Adipocyte (in vitro differentiated cells): ENCODE measurements at regions not wholly inside any gene's neighbourhood (a gene's known extent, or its start where the extent isn't known, plus 50 kb on each side); places are given as distances from the start of the nearest gene placed in this dataset.

Source experiments
- DNase-seq: peaks from one replicate; pipeline ENCODE4 v3.0.0-alpha.2; 2015; ENCODE audit warnings: low read depth
- H3K27me3 ChIP-seq: replicated peaks from 2 replicates; pipeline ENCODE4 v1.7.0; 2013; ENCODE audit warnings: mild to moderate bottlenecking, low read length, moderate library complexity; ENCODE audit not compliant: control insufficient read depth, insufficient read depth
- H3K36me3 ChIP-seq: 2 replicates; pipeline ENCODE4 v1.7.0; 2013; ENCODE audit warnings: low read length, mild to moderate bottlenecking, moderate library complexity; ENCODE audit not compliant: control insufficient read depth, insufficient read depth, severe bottlenecking
- H3K4me1 ChIP-seq: 2 replicates; pipeline ENCODE4 v1.7.0; 2013; ENCODE audit warnings: mild to moderate bottlenecking, low read length, moderate library complexity; ENCODE audit not compliant: control insufficient read depth, insufficient read depth
- H3K4me3 ChIP-seq: 2 replicates; pipeline ENCODE4 v1.7.0; 2013; ENCODE audit warnings: mild to moderate bottlenecking, low read length, moderate library complexity
- H3K9ac ChIP-seq: 2 replicates; pipeline ENCODE4 v1.7.0; 2013; ENCODE audit warnings: mild to moderate bottlenecking, low read length, moderate library complexity
- H3K9me3 ChIP-seq: 2 replicates; pipeline ENCODE4 v1.7.0; 2013; ENCODE audit warnings: mild to moderate bottlenecking, low read length, moderate library complexity; ENCODE audit not compliant: control insufficient read depth

DNA sequence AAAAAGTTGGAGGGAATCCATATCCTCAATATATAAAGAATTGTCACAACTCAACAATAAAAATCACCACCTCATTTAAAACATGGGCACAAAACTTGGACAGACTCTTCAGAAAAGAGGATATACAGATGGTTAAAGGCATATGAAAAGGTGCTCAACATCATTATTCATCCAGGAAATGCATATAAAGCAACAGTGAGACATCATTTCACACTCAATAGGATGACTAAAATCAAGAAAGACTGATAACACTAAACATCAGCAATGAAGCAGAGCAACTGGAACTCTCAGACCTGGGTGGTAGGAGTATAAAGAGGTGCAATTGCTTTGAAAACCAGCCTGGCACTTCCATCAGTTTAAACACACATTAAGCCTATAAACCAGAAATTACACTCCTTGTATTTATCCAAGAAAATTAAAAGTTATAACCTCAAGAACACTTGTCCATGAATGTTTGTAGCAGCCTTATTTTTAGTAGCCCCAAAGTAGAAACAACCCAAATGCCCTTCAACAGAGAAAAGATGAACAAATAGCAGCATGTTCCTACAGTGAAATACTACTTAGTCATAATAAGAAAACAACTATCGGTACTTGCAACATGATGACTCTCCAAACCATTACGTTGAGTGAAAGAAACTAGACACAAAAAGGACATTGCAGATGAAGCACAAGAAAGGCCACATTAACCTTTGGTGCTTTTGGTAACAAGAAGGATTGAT lies 79.1 kb upstream of the TANC1 start:
- no peaks in the 10 kb centered on the region for H3K9me3 ChIP-seq
- H3K4me3 ChIP-seq: no peak overlapping the region
- DNase-seq: no peak
- H3K4me1 ChIP-seq: peaks cover 10% of the 10 kb centered on the region
- no peaks in the 10 kb centered on the region for H3K36me3 ChIP-seq
- H3K27me3 ChIP-seq: peaks cover 14% of the 10 kb centered on the region
- H3K9ac ChIP-seq: no peak overlapping the region

DNA sequence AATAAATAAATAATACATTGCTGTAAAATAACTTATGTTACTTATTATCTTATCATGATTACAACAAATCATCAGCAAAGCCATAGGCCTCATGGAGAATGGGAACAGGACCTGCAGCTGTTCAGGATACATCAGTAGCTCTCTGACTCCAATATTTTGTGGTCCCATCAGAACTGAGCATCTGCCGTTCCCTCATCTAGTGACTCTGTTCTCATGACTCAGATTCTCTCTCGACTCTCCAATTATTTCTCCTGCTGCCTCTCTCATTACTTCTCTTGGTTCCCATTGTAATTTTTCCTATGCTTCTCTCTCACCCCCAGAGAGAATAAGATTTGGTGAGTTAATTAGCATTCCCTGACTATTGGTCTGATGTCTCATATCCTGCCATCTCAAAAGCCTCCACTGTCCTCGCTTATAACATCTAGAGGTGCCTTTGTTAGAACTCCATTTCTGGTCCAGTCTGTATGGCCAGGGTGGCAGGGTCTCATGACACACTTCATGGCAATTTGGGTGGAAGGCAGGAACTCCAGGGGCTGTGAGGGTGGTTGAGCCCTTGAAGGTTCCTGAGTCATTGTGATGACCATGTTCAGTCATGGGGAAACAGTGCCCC lies 78.0 kb upstream of the TANC1 start:
- peaks cover 10% of the 10 kb centered on the region for H3K4me1 ChIP-seq
- DNase-seq: no peak
- no peak overlapping the region for H3K9ac ChIP-seq
- H3K36me3 ChIP-seq: no peaks in the 10 kb centered on the region
- no peaks in the 10 kb centered on the region for H3K9me3 ChIP-seq
- no peak overlapping the region for H3K4me3 ChIP-seq
- peaks cover 14% of the 10 kb centered on the region for H3K27me3 ChIP-seq

GRCh38 chr2:158893026-158893425 lies 75.4 kb upstream of the TANC1 start:
- Histone ChIP-seq H3K4me3 (no peak overlapping the region), H3K27me3 (peaks cover 10% of the 10 kb centered on the region), H3K4me1 (peaks cover 10% of the 10 kb centered on the region), H3K9me3 (no peaks in the 10 kb centered on the region), H3K9ac (no peak overlapping the region), H3K36me3 (no peaks in the 10 kb centered on the region)
- peak; percentile 46 for DNase-seq

- Histone ChIP-seq H3K9me3 (no peaks in the 10 kb centered on the region), H3K36me3 (no peaks in the 10 kb centered on the region), H3K4me1 (peaks cover 10% of the 10 kb centered on the region), H3K9ac (no peak overlapping the region), H3K4me3 (no peak overlapping the region), H3K27me3 (peaks cover 10% of the 10 kb centered on the region)
- DNase-seq: no peak
Observed at GRCh38 chr2:158893474-158893873, 75.0 kb upstream of the TANC1 start.

DNA sequence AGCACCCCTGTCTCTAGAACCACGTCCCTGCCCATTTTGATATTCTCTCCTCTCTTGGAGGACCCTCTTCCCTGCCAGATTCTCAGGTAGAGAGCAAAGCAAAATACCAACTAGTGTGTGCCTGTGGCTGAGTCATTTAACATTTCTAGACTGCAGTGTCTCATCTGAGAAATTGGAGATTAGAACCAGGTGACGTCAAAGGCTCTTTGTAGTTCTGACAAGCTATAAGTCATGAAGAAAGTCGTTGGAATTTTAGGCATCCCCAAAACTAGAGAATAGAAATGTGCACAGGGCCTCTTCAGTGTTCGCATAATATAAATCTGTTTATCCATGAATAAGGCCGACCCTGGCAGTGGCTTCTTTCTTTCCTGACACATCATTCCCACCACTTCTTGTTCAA lies 74.4 kb upstream of the TANC1 start:
- peaks cover 10% of the 10 kb centered on the region for H3K4me1 ChIP-seq
- no peaks in the 10 kb centered on the region for H3K9me3 ChIP-seq
- no peak overlapping the region for H3K9ac ChIP-seq
- no peak overlapping the region for H3K4me3 ChIP-seq
- H3K36me3 ChIP-seq: no peaks in the 10 kb centered on the region
- H3K27me3 ChIP-seq: peaks cover 10% of the 10 kb centered on the region
- peak; percentile 20 for DNase-seq

DNA sequence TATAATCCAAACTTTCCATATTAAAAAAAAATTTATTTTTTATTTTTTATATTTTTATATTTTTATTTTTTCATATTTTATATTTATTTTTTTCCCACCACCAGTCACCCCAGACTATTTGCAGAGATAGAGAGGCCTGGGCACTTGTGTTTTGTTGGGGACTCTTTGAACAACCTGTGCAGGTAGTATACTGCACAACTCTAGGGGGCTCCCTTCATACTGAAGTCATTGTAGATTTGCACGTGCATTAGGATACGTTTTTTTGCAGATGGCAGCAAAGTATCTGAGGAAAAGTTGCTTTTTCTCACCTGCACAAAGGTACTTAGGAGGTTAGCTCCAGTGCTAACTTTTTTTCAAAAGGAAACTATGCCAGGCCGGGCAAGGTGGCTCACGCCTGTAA lies 73.9 kb upstream of the TANC1 start:
- Histone ChIP-seq H3K27me3 (peaks cover 10% of the 10 kb centered on the region), H3K4me1 (peaks cover 10% of the 10 kb centered on the region), H3K9ac (no peak overlapping the region), H3K4me3 (no peak overlapping the region), H3K36me3 (no peaks in the 10 kb centered on the region), H3K9me3 (no peaks in the 10 kb centered on the region)
- DNase-seq: no peak

DNA sequence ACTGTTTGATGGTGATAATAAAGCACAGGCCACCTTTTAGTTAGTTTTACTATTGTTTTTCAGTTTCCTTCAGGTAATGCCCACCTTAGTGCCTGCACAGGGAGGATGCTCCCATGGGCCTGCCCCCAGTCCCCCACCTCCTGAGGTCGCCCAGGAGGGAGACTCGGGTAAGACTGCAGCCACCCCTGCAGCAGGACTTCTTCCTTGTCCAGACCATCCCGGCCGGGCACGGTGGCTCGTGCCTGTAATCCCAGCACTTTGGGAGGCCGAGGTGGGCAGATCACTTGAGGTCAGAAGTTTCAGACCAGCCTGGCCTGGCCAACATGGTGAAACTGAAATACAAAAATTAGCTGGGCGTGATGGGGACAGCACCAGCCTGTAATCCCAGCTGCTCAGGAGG lies 68.1 kb upstream of the TANC1 start:
- DNase-seq: no peak
- H3K4me1 ChIP-seq: no peaks in the 10 kb centered on the region
- H3K4me3 ChIP-seq: no peak overlapping the region
- H3K27me3 ChIP-seq: no peaks in the 10 kb centered on the region
- no peaks in the 10 kb centered on the region for H3K36me3 ChIP-seq
- no peaks in the 10 kb centered on the region for H3K9me3 ChIP-seq
- no peak overlapping the region for H3K9ac ChIP-seq

GRCh38 chr2:158902005-158902398 lies 66.4 kb upstream of the TANC1 start:
- H3K27me3 ChIP-seq: no peaks in the 10 kb centered on the region
- no peak overlapping the region for H3K4me3 ChIP-seq
- no peaks in the 10 kb centered on the region for H3K4me1 ChIP-seq
- no peaks in the 10 kb centered on the region for H3K9me3 ChIP-seq
- no peak overlapping the region for H3K9ac ChIP-seq
- DNase-seq: no peak
- H3K36me3 ChIP-seq: no peaks in the 10 kb centered on the region

GRCh38 chr2:158903711-158904405 lies 64.6 kb upstream of the TANC1 start:
- Histone ChIP-seq H3K9ac (no peak overlapping the region), H3K27me3 (no peaks in the 10 kb centered on the region), H3K4me3 (no peak overlapping the region), H3K36me3 (no peaks in the 10 kb centered on the region), H3K9me3 (no peaks in the 10 kb centered on the region), H3K4me1 (no peaks in the 10 kb centered on the region)
- peak; percentile 46 for DNase-seq

GRCh38 chr2:158904627-158905177 lies 63.7 kb upstream of the TANC1 start:
- H3K9ac ChIP-seq: no peak overlapping the region
- no peak for DNase-seq
- no peaks in the 10 kb centered on the region for H3K27me3 ChIP-seq
- no peaks in the 10 kb centered on the region for H3K4me1 ChIP-seq
- H3K36me3 ChIP-seq: no peaks in the 10 kb centered on the region
- H3K4me3 ChIP-seq: no peak overlapping the region
- no peaks in the 10 kb centered on the region for H3K9me3 ChIP-seq

DNA sequence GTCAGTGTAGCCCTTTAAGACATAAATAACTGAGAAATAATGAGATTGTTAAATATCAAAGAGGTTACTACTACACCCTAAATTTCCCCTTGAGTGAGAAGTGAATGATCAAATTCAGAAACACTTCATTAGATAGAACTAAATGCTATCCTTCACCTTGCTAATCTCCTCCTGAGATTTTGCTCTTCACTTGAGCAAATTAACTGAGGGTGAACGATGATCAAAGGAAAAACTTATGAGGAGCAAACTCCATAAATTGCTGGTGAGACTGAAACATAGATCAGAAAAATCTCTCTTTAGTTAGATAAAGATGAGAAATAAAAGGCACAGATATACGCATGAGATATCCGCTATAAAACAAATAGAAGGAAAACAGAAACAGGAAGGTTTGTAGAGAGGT lies 63.1 kb upstream of the TANC1 start:
- Histone ChIP-seq H3K27me3 (no peaks in the 10 kb centered on the region), H3K36me3 (no peaks in the 10 kb centered on the region)

More for the DNA sequence above, 63.1 kb upstream of the TANC1 start:
- Histone ChIP-seq H3K4me1 (no peaks in the 10 kb centered on the region), H3K4me3 (no peak overlapping the region), H3K9me3 (no peaks in the 10 kb centered on the region), H3K9ac (no peak overlapping the region)
- no peak for DNase-seq
